GM12878 (cell line): ENCODE measurements at regions not wholly inside any gene's neighbourhood (a gene's known extent, or its start where the extent isn't known, plus 50 kb on each side); places are given as distances from the start of the nearest gene placed in this dataset.

Experiments used
- ATAC-seq: fragments of 200-7000 bp; cut with Tn5 transposase; 3 replicates; pipeline ENCODE4 v1.9.1; 2020; ENCODE audit warnings: mild to moderate bottlenecking, moderate library complexity
- BruUV-seq: library from RNA; stranded (reverse); fragments of 400-500 nt; replicated peaks from 2 replicates; lab custom pipeline; 2021; lab: Mats Ljungman, UMichigan
- CTCF ChIA-PET: fragments of 300-600 bp; sonication (Branson Sonifier 250); formaldehyde crosslinking; extraction: SDS; loops from one replicate; lab custom pipeline; 2021; ENCODE audit warnings: inconsistent platforms; lab: Yijun Ruan, JAX
- POLR2A ChIA-PET: fragments of 350-600 bp; formaldehyde crosslinking; extraction: SDS; loops from one replicate; lab custom pipeline; 2021; ENCODE audit warnings: inconsistent platforms; lab: Charles Lee
- RAD21 ChIA-PET: fragments of 300-600 bp; sonication (Branson Sonifier 250); formaldehyde crosslinking; loops from one replicate; lab custom pipeline; 2023; ENCODE audit warnings: antibody characterized with exemption; ENCODE audit not compliant: unreplicated experiment; lab: Charles Lee
- SMC1A ChIA-PET: fragments of 300-600 bp; sonication (Branson Sonifier 250); formaldehyde crosslinking; loops from one replicate; lab custom pipeline; 2023; ENCODE audit not compliant: unreplicated experiment, uncharacterized antibody; lab: Charles Lee
- DNase-seq: peaks from one replicate; pipeline ENCODE4 v3.0.0-alpha.2; 2011; ENCODE audit warnings: low read depth, low spot score
- FAIRE-seq: peaks from 3 replicates; lab custom pipeline; 2011; peaks lifted over from hg19 to GRCh38; lab: Jason Lieb, UNC
- H2AFZ ChIP-seq: 2 replicates; pipeline ENCODE4 v1.6.0; 2011; ENCODE audit warnings: low read depth, low read length, control low read depth; ENCODE audit not compliant: control insufficient read depth
- H3K27ac ChIP-seq: 2 replicates; pipeline ENCODE4 v1.5.1; 2011; ENCODE audit warnings: control low read depth; ENCODE audit not compliant: control insufficient read depth, insufficient read depth
- H3K27me3 ChIP-seq, 2 experiments: replicated peaks in 1 of 2; 2 replicates each; pipeline versions ENCODE4 v1.6.0 to v1.6.1; 2011; ENCODE audit warnings: low read length in 1 of 2; ENCODE audit not compliant: control insufficient read depth in 2 of 2, insufficient read depth in 2 of 2
- H3K36me3 ChIP-seq, 2 experiments: 2 replicates each; pipeline ENCODE4 v1.5.1; 2011; ENCODE audit warnings: low read length in 1 of 2; ENCODE audit not compliant: control insufficient read depth in 2 of 2, insufficient read depth in 2 of 2
- H3K4me1 ChIP-seq: 2 replicates; pipeline ENCODE4 v1.6.1; 2011; ENCODE audit warnings: mild to moderate bottlenecking, low read length, moderate library complexity, mixed read lengths; ENCODE audit not compliant: control insufficient read depth, insufficient read depth
- H3K4me2 ChIP-seq: 2 replicates; pipeline ENCODE4 v1.6.0; 2011; ENCODE audit warnings: control low read depth; ENCODE audit not compliant: control insufficient read depth, insufficient read depth
- H3K4me3 ChIP-seq: fragments of 200-600 bp; sonication (generic); 2 replicates; pipeline ENCODE4 v1.5.1; 2016
- H3K79me2 ChIP-seq: 2 replicates; pipeline ENCODE4 v1.6.0; 2011; ENCODE audit warnings: low read length; ENCODE audit not compliant: control insufficient read depth, insufficient read depth
- H3K9ac ChIP-seq: 2 replicates; pipeline ENCODE4 v1.8.0; 2011; ENCODE audit warnings: low read length, control low read depth, mixed read lengths; ENCODE audit not compliant: control insufficient read depth, insufficient read depth
- H3K9me3 ChIP-seq: replicated peaks from 3 replicates; pipeline ENCODE4 v1.5.1; 2011; ENCODE audit warnings: mild to moderate bottlenecking, low read length; ENCODE audit not compliant: control insufficient read depth, insufficient read depth
- H4K20me1 ChIP-seq: 2 replicates; pipeline ENCODE4 v1.6.0; 2011; ENCODE audit not compliant: control insufficient read depth, insufficient read depth
- E2F4 ChIP-seq: IDR thresholded peaks from 2 replicates; pipeline ENCODE4 v1.6.1; 2012; ENCODE audit warnings: low read depth, low read length, improper control_type of control experiment
- HDAC6 ChIP-seq: fragments of 200-600 bp; sonication (generic); IDR thresholded peaks from one replicate; pipeline ENCODE4 v1.8.0; 2017; ENCODE audit warnings: antibody characterized with exemption; ENCODE audit not compliant: unreplicated experiment
- MLLT1 ChIP-seq: fragments of 450-650 bp; IDR thresholded peaks from 2 replicates; pipeline ENCODE4 v1.6.1; 2016; ENCODE audit warnings: mild to moderate bottlenecking
- NR2C1 ChIP-seq: fragments of 450-650 bp; IDR thresholded peaks from 2 replicates; pipeline ENCODE4 v1.6.1; 2017; ENCODE audit warnings: antibody characterized with exemption, mild to moderate bottlenecking, moderate library complexity
- NR2F1 ChIP-seq: fragments of 450-650 bp; conservative IDR thresholded peaks from 2 replicates; pipeline ENCODE4 v1.6.1; 2017; ENCODE audit warnings: mild to moderate bottlenecking
- POLR2A ChIP-seq: IDR thresholded peaks from 2 replicates; pipeline ENCODE4 v1.6.1; 2011; ENCODE audit warnings: low read depth, mild to moderate bottlenecking, low read length
- SIX5 ChIP-seq: IDR thresholded peaks from 2 replicates; pipeline ENCODE4 v1.6.1; 2011; ENCODE audit warnings: mild to moderate bottlenecking, low read depth, low read length, moderate library complexity; ENCODE audit not compliant: severe bottlenecking
- ZBTB40 ChIP-seq: fragments of 450-650 bp; IDR thresholded peaks from 2 replicates; pipeline ENCODE4 v1.6.1; 2016; ENCODE audit warnings: mild to moderate bottlenecking, moderate library complexity, borderline replicate concordance
- ZNF384 ChIP-seq: IDR thresholded peaks from 2 replicates; pipeline ENCODE4 v1.6.1; 2012; ENCODE audit warnings: low read depth, mild to moderate bottlenecking, low read length, improper control_type of control experiment, borderline replicate concordance
- WGBS: methylation state at CpG from one replicate; pipeline ENCODE4 v1.1.6; 2016; ENCODE audit warnings: low lambda C conversion rate; ENCODE audit not compliant: insufficient replicate concordance, insufficient coverage; ENCODE audit errors: missing lambda C conversion rate; 5-methylcytosine and 5-hydroxymethylcytosine counted together
- in situ Hi-C: fragments of 300-500 bp; cut with MboI; formaldehyde crosslinking; loops from 9 replicates; pipeline ENCODE4 v1.14.3; 2018; ENCODE audit warnings: mixed read lengths
- intact Hi-C: fragments of 100-400 bp; cut with micrococcal nuclease; formaldehyde crosslinking; loops from one replicate; pipeline ENCODE4 v1.14.2; 2022; ENCODE audit not compliant: unreplicated experiment
- TF ChIP-seq, protein P1 (sequence below): fragments of 450-650 bp; IDR thresholded peaks from 2 replicates; pipeline ENCODE4 v1.6.1; 2017; ENCODE audit warnings: mild to moderate bottlenecking

DNA sequence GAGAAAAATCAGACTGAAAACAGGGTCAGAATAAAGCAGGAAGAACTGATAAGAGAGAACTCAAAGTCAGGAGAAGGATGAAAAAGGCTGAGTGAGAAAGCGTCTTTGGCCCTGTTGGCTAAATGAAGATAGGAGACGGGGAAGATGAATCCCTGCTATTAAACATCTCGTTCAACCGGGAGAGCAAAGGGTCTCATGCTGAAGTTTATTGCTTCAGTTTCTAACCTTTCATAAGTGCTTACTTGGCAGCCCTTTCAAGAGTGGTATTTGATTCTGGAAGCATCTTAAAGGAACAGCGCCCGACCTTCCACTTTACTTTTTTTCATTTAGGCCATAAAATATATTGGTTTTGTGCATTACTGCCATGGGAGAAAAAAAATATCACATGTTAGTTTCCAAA, 288.3 kb upstream of the RBFOX1 start:
- ATAC-seq, result no peak
- no peak for TF ChIP-seq SIX5
- TF ChIP-seq MLLT1, result no peak
- TF ChIP-seq NR2C1, result no peak
- TF ChIP-seq E2F4, result no peak
- no peak for TF ChIP-seq HDAC6
- ChIA-PET POLR2A (no interaction called here), SMC1A (interaction anchor here (0.6 kb wide), 1 partner anchor 1230 kb away, joined by 4 read pairs; no protein-coding TSS in a partner anchor), CTCF (no interaction called here), RAD21 (no interaction called here)
- H3K27ac ChIP-seq, result no peak overlapping the region
- H3K9ac ChIP-seq, result no peak overlapping the region
- no TSS peak for BruUV-seq
- H3K27me3 ChIP-seq, result no peaks in the 10 kb centered on the region
- H3K9me3 ChIP-seq, result no peaks in the 10 kb centered on the region
- H2AFZ ChIP-seq, result no peak overlapping the region
- no peaks in the 10 kb centered on the region for H3K36me3 ChIP-seq
- in situ Hi-C loops (no loop called here), intact Hi-C loops (no loop called here)
- no peak overlapping the region for H3K4me3 ChIP-seq
- no peaks in the 10 kb centered on the region for H3K79me2 ChIP-seq
- no peak for FAIRE-seq
- WGBS, result 39% methylated on average over 6 of the region's 6 CpGs
- no peak overlapping the region for H3K4me2 ChIP-seq
- DNase-seq, result no peak
- H4K20me1 ChIP-seq, result no peaks in the 10 kb centered on the region
- H3K4me1 ChIP-seq, result no peaks in the 10 kb centered on the region

DNA sequence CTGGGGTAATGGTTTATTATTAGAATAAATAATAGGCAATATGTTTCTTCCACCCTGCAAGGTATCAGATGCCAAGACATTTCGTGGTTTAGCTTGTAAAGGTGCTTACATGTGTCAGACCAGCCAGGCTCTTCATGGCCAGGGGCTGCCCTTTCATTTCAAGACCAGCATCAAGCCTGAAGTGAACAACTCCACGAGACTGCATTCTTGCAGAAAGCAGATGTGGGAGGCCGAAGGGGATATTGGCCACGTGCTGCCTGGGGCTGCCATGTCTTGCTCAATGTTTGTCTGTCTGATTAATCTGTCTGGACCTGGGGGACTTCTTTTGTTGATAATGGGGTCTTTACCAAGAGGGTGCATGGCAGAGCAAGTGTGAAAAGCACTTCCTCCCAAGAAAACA, 294.2 kb upstream of the RBFOX1 start:
- DNase-seq (no peak), FAIRE-seq (no peak), ATAC-seq (no peak)
- Histone ChIP-seq H3K36me3 (no peaks in the 10 kb centered on the region), H3K4me2 (no peak overlapping the region), H3K27me3 (no peaks in the 10 kb centered on the region), H3K4me3 (no peak overlapping the region), H4K20me1 (no peaks in the 10 kb centered on the region), H3K79me2 (no peaks in the 10 kb centered on the region), H3K9ac (no peak overlapping the region), H2AFZ (no peak overlapping the region), H3K27ac (no peak overlapping the region), H3K9me3 (no peaks in the 10 kb centered on the region; the same call in 2 of the 3 replicates), H3K4me1 (no peaks in the 10 kb centered on the region)
- CTCF ChIA-PET, result interaction anchor here (1.6 kb wide), 1 partner anchor 13 kb away, joined by 3 read pairs; no protein-coding TSS in a partner anchor
- intact Hi-C loops (no loop called here), in situ Hi-C loops (no loop called here)
- no TSS peak for BruUV-seq
- SMC1A ChIA-PET, result no interaction called here
- POLR2A ChIA-PET, result no interaction called here
- RAD21 ChIA-PET, result no interaction called here
- 2% methylated on average over 4 of the region's 4 CpGs for WGBS
- no peak for TF ChIP-seq ZNF384
- TF ChIP-seq ZBTB40, result no peak
- TF ChIP-seq, protein P1, sequence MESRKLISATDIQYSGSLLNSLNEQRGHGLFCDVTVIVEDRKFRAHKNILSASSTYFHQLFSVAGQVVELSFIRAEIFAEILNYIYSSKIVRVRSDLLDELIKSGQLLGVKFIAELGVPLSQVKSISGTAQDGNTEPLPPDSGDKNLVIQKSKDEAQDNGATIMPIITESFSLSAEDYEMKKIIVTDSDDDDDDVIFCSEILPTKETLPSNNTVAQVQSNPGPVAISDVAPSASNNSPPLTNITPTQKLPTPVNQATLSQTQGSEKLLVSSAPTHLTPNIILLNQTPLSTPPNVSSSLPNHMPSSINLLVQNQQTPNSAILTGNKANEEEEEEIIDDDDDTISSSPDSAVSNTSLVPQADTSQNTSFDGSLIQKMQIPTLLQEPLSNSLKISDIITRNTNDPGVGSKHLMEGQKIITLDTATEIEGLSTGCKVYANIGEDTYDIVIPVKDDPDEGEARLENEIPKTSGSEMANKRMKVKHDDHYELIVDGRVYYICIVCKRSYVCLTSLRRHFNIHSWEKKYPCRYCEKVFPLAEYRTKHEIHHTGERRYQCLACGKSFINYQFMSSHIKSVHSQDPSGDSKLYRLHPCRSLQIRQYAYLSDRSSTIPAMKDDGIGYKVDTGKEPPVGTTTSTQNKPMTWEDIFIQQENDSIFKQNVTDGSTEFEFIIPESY, result no peak
- no peak for TF ChIP-seq POLR2A
- no peak for TF ChIP-seq NR2F1
